OCI-LY7 (cell line): ENCODE measurements at regions not wholly inside any gene's neighbourhood (a gene's known extent, or its start where the extent isn't known, plus 50 kb on each side); places are given as distances from the start of the nearest gene placed in this dataset.

Source experiments
- BruUV-seq: library from RNA; stranded (reverse); fragments of 400-500 nt; replicated peaks from 2 replicates; lab custom pipeline; 2021; lab: Mats Ljungman, UMichigan
- CTCF ChIA-PET: fragments of 300-600 bp; sonication (Branson Sonifier 250); formaldehyde crosslinking; loops from one replicate; lab custom pipeline; 2022; ENCODE audit warnings: antibody characterized with exemption; ENCODE audit not compliant: unreplicated experiment; lab: Charles Lee
- POLR2A ChIA-PET: fragments of 300-600 bp; sonication (Branson Sonifier 250); formaldehyde crosslinking; loops from one replicate; lab custom pipeline; 2022; ENCODE audit warnings: antibody characterized with exemption; lab: Charles Lee
- DNase-seq: peaks from one replicate; pipeline ENCODE4 v3.0.0-alpha.2; 2015; ENCODE audit warnings: low spot score
- H2AFZ ChIP-seq: fragments of 200-600 bp; sonication (generic), shearing (Covaris generic); 2 replicates; pipeline ENCODE4 v1.6.1; 2014; ENCODE audit warnings: mild to moderate bottlenecking, antibody characterized with exemption, low read length, moderate library complexity
- H3K27ac ChIP-seq: fragments of 200-600 bp; sonication (generic); 2 replicates; pipeline ENCODE4 v1.5.1; 2014; ENCODE audit warnings: mixed run types, low read depth, mild to moderate bottlenecking, moderate library complexity, low read length, inconsistent platforms; ENCODE audit not compliant: poor library complexity, severe bottlenecking
- H3K36me3 ChIP-seq: fragments of 200-600 bp; sonication (generic); 2 replicates; pipeline ENCODE4 v1.6.1; 2014; ENCODE audit warnings: mild to moderate bottlenecking, antibody characterized with exemption, low read length, moderate library complexity, mixed read lengths; ENCODE audit not compliant: insufficient read depth
- H3K4me1 ChIP-seq: fragments of 200-600 bp; sonication (generic); 2 replicates; pipeline ENCODE4 v1.5.1; 2014; ENCODE audit warnings: mild to moderate bottlenecking, low read length; ENCODE audit not compliant: insufficient read depth, poor library complexity, severe bottlenecking
- H3K4me2 ChIP-seq: fragments of 200-600 bp; sonication (generic); 2 replicates; pipeline ENCODE4 v1.6.1; 2014; ENCODE audit warnings: mild to moderate bottlenecking, low read length
- H3K4me3 ChIP-seq: fragments of 200-600 bp; sonication (generic); 2 replicates; pipeline ENCODE4 v1.5.1; 2014; ENCODE audit warnings: mild to moderate bottlenecking, low read depth, low read length; ENCODE audit not compliant: poor library complexity, severe bottlenecking
- H3K79me2 ChIP-seq: fragments of 200-600 bp; sonication (generic); 2 replicates; pipeline ENCODE4 v1.6.1; 2016; ENCODE audit warnings: low read depth, mild to moderate bottlenecking, low read length, moderate library complexity, mixed read lengths; ENCODE audit not compliant: insufficient read depth
- H3K9me2 ChIP-seq: fragments of 200-600 bp; sonication (generic); 2 replicates; pipeline ENCODE4 v1.6.1; 2016; ENCODE audit warnings: mild to moderate bottlenecking, low read length, mixed read lengths; ENCODE audit not compliant: insufficient read depth
- H3K9me3 ChIP-seq: fragments of 200-600 bp; sonication (generic); 2 replicates; pipeline ENCODE4 v1.6.1; 2014; ENCODE audit warnings: mild to moderate bottlenecking, mixed run types, low read length, mixed read lengths
- H4K20me1 ChIP-seq: fragments of 200-600 bp; sonication (generic); 2 replicates; pipeline ENCODE4 v1.6.1; 2014; ENCODE audit warnings: mild to moderate bottlenecking, antibody characterized with exemption, low read length, moderate library complexity, mixed read lengths; ENCODE audit not compliant: insufficient read depth
- EZH2phosphoT487 ChIP-seq: fragments of 200-600 bp; sonication (generic); IDR thresholded peaks from 2 replicates; pipeline ENCODE4 v1.6.1; 2018; ENCODE audit warnings: low read depth, borderline replicate concordance, mild to moderate bottlenecking, mixed run types, antibody characterized with exemption, low read length, moderate library complexity, mixed read lengths
- intact Hi-C: fragments of 100-400 bp; cut with micrococcal nuclease; formaldehyde crosslinking; loops from one replicate; pipeline ENCODE4 v1.10.0; 2022; ENCODE audit not compliant: unreplicated experiment
- TF ChIP-seq, protein P1 (sequence below): fragments of 200-600 bp; sonication (generic); conservative IDR thresholded peaks from 2 replicates; pipeline ENCODE4 v1.5.1; 2014; ENCODE audit warnings: mild to moderate bottlenecking, antibody characterized with exemption, low read length, moderate library complexity, mixed read lengths

DNA sequence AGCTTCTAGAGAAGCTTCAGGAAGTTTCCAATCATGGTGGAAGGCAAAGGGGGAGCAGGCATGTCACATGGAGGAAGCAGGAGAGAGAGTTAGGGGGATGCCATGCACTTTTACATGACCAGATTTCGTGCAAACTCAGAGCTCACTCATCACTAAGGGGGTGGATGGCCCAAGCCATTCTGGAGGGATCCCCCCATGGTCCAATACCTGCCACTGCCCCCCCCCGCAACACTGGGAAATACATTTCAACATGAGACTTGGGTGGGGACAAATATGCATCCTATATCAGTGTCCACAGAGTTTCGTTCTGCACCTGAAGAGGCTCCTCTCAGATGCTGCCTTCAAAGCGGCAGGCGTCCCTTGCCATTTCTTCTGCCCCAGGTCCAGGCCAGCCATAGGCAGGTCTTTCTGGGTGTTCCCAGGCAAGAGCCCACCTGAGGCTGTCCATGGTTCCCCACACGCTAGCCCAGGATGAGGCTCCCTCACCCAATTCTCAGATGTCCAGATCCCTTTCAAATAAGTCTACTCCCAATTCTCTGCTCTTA lies 1344.3 kb downstream of the TBC1D22A start:
- ChIA-PET POLR2A (interaction anchor here (0.6 kb wide), 1 partner anchor 30 kb away, joined by 3 read pairs; no protein-coding TSS in a partner anchor), CTCF (no interaction called here)
- TF ChIP-seq, protein P1, sequence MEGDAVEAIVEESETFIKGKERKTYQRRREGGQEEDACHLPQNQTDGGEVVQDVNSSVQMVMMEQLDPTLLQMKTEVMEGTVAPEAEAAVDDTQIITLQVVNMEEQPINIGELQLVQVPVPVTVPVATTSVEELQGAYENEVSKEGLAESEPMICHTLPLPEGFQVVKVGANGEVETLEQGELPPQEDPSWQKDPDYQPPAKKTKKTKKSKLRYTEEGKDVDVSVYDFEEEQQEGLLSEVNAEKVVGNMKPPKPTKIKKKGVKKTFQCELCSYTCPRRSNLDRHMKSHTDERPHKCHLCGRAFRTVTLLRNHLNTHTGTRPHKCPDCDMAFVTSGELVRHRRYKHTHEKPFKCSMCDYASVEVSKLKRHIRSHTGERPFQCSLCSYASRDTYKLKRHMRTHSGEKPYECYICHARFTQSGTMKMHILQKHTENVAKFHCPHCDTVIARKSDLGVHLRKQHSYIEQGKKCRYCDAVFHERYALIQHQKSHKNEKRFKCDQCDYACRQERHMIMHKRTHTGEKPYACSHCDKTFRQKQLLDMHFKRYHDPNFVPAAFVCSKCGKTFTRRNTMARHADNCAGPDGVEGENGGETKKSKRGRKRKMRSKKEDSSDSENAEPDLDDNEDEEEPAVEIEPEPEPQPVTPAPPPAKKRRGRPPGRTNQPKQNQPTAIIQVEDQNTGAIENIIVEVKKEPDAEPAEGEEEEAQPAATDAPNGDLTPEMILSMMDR: no peak
- no peak for TF ChIP-seq EZH2phosphoT487
- Histone ChIP-seq H3K9me2 (no peaks in the 10 kb centered on the region), H2AFZ (no peak overlapping the region), H3K36me3 (peaks cover 3% of the 10 kb centered on the region; the same call in 1 of the 2 replicates), H3K9me3 (peaks cover 26% of the 10 kb centered on the region; the same call in 1 of the 2 replicates), H3K4me2 (no peak overlapping the region), H3K4me1 (peaks cover 23% of the 10 kb centered on the region), H3K79me2 (no peaks in the 10 kb centered on the region), H3K4me3 (no peak overlapping the region), H4K20me1 (no peaks in the 10 kb centered on the region), H3K27ac (no peak overlapping the region)
- BruUV-seq: no TSS peak
- DNase-seq: no peak
- intact Hi-C loops: no loop called here

DNA sequence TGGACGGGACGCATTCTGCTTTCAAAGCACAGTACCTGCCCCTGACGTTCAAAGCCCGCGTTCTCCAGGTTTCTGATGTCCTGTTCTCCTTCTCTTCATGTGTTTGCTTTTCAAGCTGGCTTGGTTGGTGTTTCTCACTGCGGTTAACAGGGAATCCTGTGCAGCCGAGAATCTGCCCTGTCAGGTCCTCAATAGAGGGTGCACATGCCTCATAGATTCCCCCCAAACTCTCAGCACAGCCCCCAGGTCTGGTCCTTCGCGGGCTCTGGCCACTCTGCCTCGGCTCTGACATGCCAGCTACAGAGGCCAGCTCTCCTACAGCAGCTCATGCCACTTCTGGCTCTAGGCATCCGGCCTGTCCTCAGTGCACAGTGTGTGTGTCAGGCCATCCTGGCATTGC lies 1343.8 kb downstream of the TBC1D22A start:
- BruUV-seq: no TSS peak

More for the DNA sequence above, 1343.8 kb downstream of the TBC1D22A start:
- no peak for DNase-seq
- Histone ChIP-seq H4K20me1 (no peaks in the 10 kb centered on the region), H3K4me3 (no peak overlapping the region), H3K79me2 (no peaks in the 10 kb centered on the region), H3K4me1 (peaks cover 28% of the 10 kb centered on the region), H2AFZ (no peak overlapping the region), H3K27ac (no peak overlapping the region), H3K4me2 (no peak overlapping the region), H3K9me2 (no peaks in the 10 kb centered on the region), H3K36me3 (peaks cover 3% of the 10 kb centered on the region; the same call in 1 of the 2 replicates), H3K9me3 (peaks cover 30% of the 10 kb centered on the region; the same call in 1 of the 2 replicates)
- no peak for TF ChIP-seq EZH2phosphoT487
- TF ChIP-seq, protein P1: no peak
- ChIA-PET CTCF (no interaction called here), POLR2A (interaction anchor here (0.6 to 1.0 kb wide), 2 partner anchors 23 to 29 kb away, joined by 3 read pairs; no protein-coding TSS in a partner anchor)
- intact Hi-C loops: no loop called here
